SK-N-SH treated with all-trans-retinoic acid at 6 μM for 48 hours (cell line): ENCODE measurements at regions not wholly inside any gene's neighbourhood (a gene's known extent, or its start where the extent isn't known, plus 50 kb on each side); places are given as distances from the start of the nearest gene placed in this dataset.

ENCODE experiments used
- ATAC-seq: fragments of 200-7000 bp; cut with Tn5 transposase; 3 replicates; pipeline ENCODE4 v1.9.1; 2020; ENCODE audit warnings: mild to moderate bottlenecking, moderate library complexity
- ARNTL ChIP-seq: fragments of 450-650 bp; formaldehyde crosslinking; IDR thresholded peaks from 2 replicates; pipeline ENCODE4 v1.5.0; 2020; ENCODE audit warnings: low read depth, mild to moderate bottlenecking, moderate library complexity, borderline replicate concordance
- BACH2 ChIP-seq: fragments of 250-450 bp; sonication (Bioruptor Pico); IDR thresholded peaks from 2 replicates; pipeline ENCODE4 v1.9.0; 2021; ENCODE audit warnings: mild to moderate bottlenecking, borderline replicate concordance
- CREB5 ChIP-seq: fragments of 250-450 bp; sonication (Bioruptor Pico); IDR thresholded peaks from 2 replicates; pipeline ENCODE4 v1.5.1; 2020; ENCODE audit warnings: low read depth, mild to moderate bottlenecking, moderate library complexity
- CSDC2 ChIP-seq: fragments of 250-450 bp; sonication (Bioruptor Pico); IDR thresholded peaks from 2 replicates; pipeline ENCODE4 v1.5.0; 2020; ENCODE audit warnings: mild to moderate bottlenecking, moderate library complexity
- CSRNP3 ChIP-seq: fragments of 250-450 bp; sonication (Bioruptor Pico); IDR thresholded peaks from 2 replicates; pipeline ENCODE4 v1.5.1; 2021; ENCODE audit warnings: mild to moderate bottlenecking, moderate library complexity
- GLIS3 ChIP-seq: fragments of 250-450 bp; sonication (Bioruptor Pico); IDR thresholded peaks from 2 replicates; pipeline ENCODE4 v1.5.0; 2020; ENCODE audit warnings: mild to moderate bottlenecking, moderate library complexity
- ISL1 ChIP-seq: fragments of 250-450 bp; sonication (Bioruptor Pico); IDR thresholded peaks from 2 replicates; pipeline ENCODE4 v2.1.2; 2022; ENCODE audit warnings: mild to moderate bottlenecking, moderate library complexity
- OSR1 ChIP-seq: fragments of 250-450 bp; sonication (Bioruptor Pico); IDR thresholded peaks from 2 replicates; pipeline ENCODE4 v1.8.0; 2022; ENCODE audit warnings: moderate library complexity, mild to moderate bottlenecking, inconsistent platforms
- PATZ1 ChIP-seq: fragments of 250-450 bp; sonication (Bioruptor Pico); IDR thresholded peaks from 2 replicates; pipeline ENCODE4 v1.8.0; 2020; ENCODE audit warnings: mild to moderate bottlenecking, moderate library complexity, borderline replicate concordance
- POU6F1 ChIP-seq: fragments of 250-450 bp; sonication (Bioruptor Pico); IDR thresholded peaks from 2 replicates; pipeline ENCODE4 v1.8.0; 2021; ENCODE audit warnings: low read depth, mild to moderate bottlenecking, moderate library complexity, borderline replicate concordance
- PPARA ChIP-seq: fragments of 250-450 bp; sonication (Bioruptor Pico); IDR thresholded peaks from 2 replicates; pipeline ENCODE4 v1.5.0; 2020; ENCODE audit warnings: mild to moderate bottlenecking, borderline replicate concordance
- RARB ChIP-seq: fragments of 250-450 bp; sonication (Bioruptor Pico); IDR thresholded peaks from 2 replicates; pipeline ENCODE4 v1.8.0; 2021; ENCODE audit warnings: mild to moderate bottlenecking, moderate library complexity
- SNAI2 ChIP-seq: fragments of 250-450 bp; sonication (Bioruptor Pico); IDR thresholded peaks from 2 replicates; pipeline ENCODE4 v1.5.0; 2020; ENCODE audit warnings: mild to moderate bottlenecking, moderate library complexity
- TCF4 ChIP-seq: fragments of 250-450 bp; sonication (Bioruptor Pico); IDR thresholded peaks from 2 replicates; pipeline ENCODE4 v1.8.0; 2021; ENCODE audit warnings: mild to moderate bottlenecking, moderate library complexity, borderline replicate concordance
- TOX ChIP-seq: fragments of 250-450 bp; sonication (Bioruptor Pico); IDR thresholded peaks from 2 replicates; pipeline ENCODE4 v1.8.0; 2021; ENCODE audit warnings: mild to moderate bottlenecking, moderate library complexity, borderline replicate concordance
- TSHZ2 ChIP-seq: fragments of 250-450 bp; sonication (Bioruptor Pico); IDR thresholded peaks from 2 replicates; pipeline ENCODE4 v1.5.0; 2020; ENCODE audit warnings: mild to moderate bottlenecking, moderate library complexity
- ZC3H10 ChIP-seq: fragments of 250-450 bp; sonication (Bioruptor Pico); IDR thresholded peaks from 2 replicates; pipeline ENCODE4 v1.5.1; 2021; ENCODE audit warnings: mild to moderate bottlenecking, moderate library complexity
- ZFP3 ChIP-seq: fragments of 250-450 bp; sonication (Bioruptor Pico); IDR thresholded peaks from 2 replicates; pipeline ENCODE4 v1.5.0; 2020; ENCODE audit warnings: mild to moderate bottlenecking, moderate library complexity
- ZFP30 ChIP-seq: fragments of 450-650 bp; formaldehyde crosslinking; IDR thresholded peaks from 2 replicates; pipeline ENCODE4 v1.5.0; 2022; ENCODE audit warnings: mild to moderate bottlenecking, moderate library complexity
- ZNF565 ChIP-seq: fragments of 450-650 bp; formaldehyde crosslinking; conservative IDR thresholded peaks from 2 replicates; pipeline ENCODE4 v1.5.0; 2020; ENCODE audit warnings: low read depth, mild to moderate bottlenecking, moderate library complexity
- ZNF70 ChIP-seq: fragments of 450-650 bp; formaldehyde crosslinking; IDR thresholded peaks from 2 replicates; pipeline ENCODE4 v1.5.0; 2020; ENCODE audit warnings: mild to moderate bottlenecking, moderate library complexity
- ZNF8 ChIP-seq: fragments of 450-650 bp; formaldehyde crosslinking; IDR thresholded peaks from 2 replicates; pipeline ENCODE4 v1.5.0; 2020; ENCODE audit warnings: mild to moderate bottlenecking, moderate library complexity

- no peak for TF ChIP-seq TOX (CRISPR knock-in tag)
- no peak for TF ChIP-seq ZFP30 (CRISPR knock-in tag)
- no peak for TF ChIP-seq ZNF565 (CRISPR knock-in tag)
- TF ChIP-seq ZNF8 (CRISPR knock-in tag) = no peak
- no peak for TF ChIP-seq OSR1 (CRISPR knock-in tag)
- TF ChIP-seq CSDC2 (CRISPR knock-in tag) = no peak
- no peak for TF ChIP-seq CREB5 (CRISPR knock-in tag)
- TF ChIP-seq PPARA (CRISPR knock-in tag) = no peak
- no peak for TF ChIP-seq ISL1 (CRISPR knock-in tag)
- TF ChIP-seq SNAI2 (CRISPR knock-in tag) = no peak
- ATAC-seq = no peak
Observed at GRCh38 chrX:39460499-39460898, 637.3 kb downstream of the BCOR start.

- no peak for ATAC-seq
- no peak for TF ChIP-seq ZC3H10 (CRISPR knock-in tag)
- TF ChIP-seq TCF4 (CRISPR knock-in tag) = no peak
- no peak for TF ChIP-seq PATZ1 (CRISPR knock-in tag)
- no peak for TF ChIP-seq CSDC2 (CRISPR knock-in tag)
- no peak for TF ChIP-seq ZFP30 (CRISPR knock-in tag)
- TF ChIP-seq SNAI2 (CRISPR knock-in tag) = no peak
- no peak for TF ChIP-seq GLIS3 (CRISPR knock-in tag)
- no peak for TF ChIP-seq TSHZ2 (CRISPR knock-in tag)
- TF ChIP-seq ZNF70 (CRISPR knock-in tag) = no peak
- TF ChIP-seq ISL1 (CRISPR knock-in tag) = no peak
- TF ChIP-seq TOX (CRISPR knock-in tag) = no peak
- TF ChIP-seq OSR1 (CRISPR knock-in tag) = no peak
- TF ChIP-seq ZNF8 (CRISPR knock-in tag) = no peak
- TF ChIP-seq ZFP3 (CRISPR knock-in tag) = no peak
- TF ChIP-seq RARB (CRISPR knock-in tag) = no peak
- no peak for TF ChIP-seq ZNF565 (CRISPR knock-in tag)
- no peak for TF ChIP-seq CREB5 (CRISPR knock-in tag)
- no peak for TF ChIP-seq BACH2 (CRISPR knock-in tag)
- TF ChIP-seq POU6F1 (CRISPR knock-in tag) = no peak
- TF ChIP-seq ARNTL (CRISPR knock-in tag) = no peak
Observed at GRCh38 chrX:39462835-39463234, 634.9 kb downstream of the BCOR start.

- ATAC-seq = no peak
- no peak for TF ChIP-seq PATZ1 (CRISPR knock-in tag)
- TF ChIP-seq ISL1 (CRISPR knock-in tag) = no peak
- TF ChIP-seq CSRNP3 (CRISPR knock-in tag) = no peak
- TF ChIP-seq OSR1 (CRISPR knock-in tag) = no peak
- TF ChIP-seq CSDC2 (CRISPR knock-in tag) = no peak
Observed at GRCh38 chrX:39464253-39464652, 633.5 kb downstream of the BCOR start.
